GM10266 (cell line): ENCODE measurements at regions not wholly inside any gene's neighbourhood (a gene's known extent, or its start where the extent isn't known, plus 50 kb on each side); places are given as distances from the start of the nearest gene placed in this dataset.

ENCODE experiments used
- DNase-seq: peaks from one replicate; pipeline ENCODE4 v3.0.0; 2012; ENCODE audit errors: extremely low spot score
- TF ChIP-seq, protein P1 (sequence below): IDR thresholded peaks from 2 replicates; pipeline ENCODE4 v1.5.1; 2012; ENCODE audit warnings: mild to moderate bottlenecking, low read depth; ENCODE audit not compliant: control insufficient read depth, insufficient read depth; ENCODE audit errors: missing control alignments

DNA sequence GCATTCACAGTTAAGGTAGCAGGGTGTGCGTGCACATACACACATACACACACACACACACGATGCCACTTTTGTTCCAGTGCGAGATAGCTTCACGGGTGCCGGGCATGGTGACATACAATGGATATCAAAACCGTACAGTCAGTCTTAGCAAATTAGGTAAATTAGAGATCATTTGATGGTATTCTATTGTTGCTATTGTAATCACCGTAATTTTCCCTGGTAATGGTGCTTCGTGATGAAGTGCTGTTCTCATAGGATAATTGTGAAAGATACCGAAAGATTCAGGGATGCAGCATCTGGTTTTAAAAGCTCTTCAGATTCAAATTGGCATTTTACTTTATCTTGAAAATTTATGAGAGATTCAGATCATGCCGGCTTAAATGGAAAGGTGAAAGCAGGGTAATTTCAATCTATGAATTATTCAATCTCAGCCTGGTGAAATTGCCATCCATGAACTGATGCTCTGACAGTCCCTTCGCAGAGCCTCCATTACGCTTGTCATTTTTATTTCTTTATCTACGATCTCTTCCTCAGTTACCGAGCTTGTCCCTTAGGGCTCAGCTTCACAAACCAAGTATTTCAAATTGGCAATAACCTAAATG, 71.3 kb upstream of the SOX4 start:
- TF ChIP-seq, protein P1, sequence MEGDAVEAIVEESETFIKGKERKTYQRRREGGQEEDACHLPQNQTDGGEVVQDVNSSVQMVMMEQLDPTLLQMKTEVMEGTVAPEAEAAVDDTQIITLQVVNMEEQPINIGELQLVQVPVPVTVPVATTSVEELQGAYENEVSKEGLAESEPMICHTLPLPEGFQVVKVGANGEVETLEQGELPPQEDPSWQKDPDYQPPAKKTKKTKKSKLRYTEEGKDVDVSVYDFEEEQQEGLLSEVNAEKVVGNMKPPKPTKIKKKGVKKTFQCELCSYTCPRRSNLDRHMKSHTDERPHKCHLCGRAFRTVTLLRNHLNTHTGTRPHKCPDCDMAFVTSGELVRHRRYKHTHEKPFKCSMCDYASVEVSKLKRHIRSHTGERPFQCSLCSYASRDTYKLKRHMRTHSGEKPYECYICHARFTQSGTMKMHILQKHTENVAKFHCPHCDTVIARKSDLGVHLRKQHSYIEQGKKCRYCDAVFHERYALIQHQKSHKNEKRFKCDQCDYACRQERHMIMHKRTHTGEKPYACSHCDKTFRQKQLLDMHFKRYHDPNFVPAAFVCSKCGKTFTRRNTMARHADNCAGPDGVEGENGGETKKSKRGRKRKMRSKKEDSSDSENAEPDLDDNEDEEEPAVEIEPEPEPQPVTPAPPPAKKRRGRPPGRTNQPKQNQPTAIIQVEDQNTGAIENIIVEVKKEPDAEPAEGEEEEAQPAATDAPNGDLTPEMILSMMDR, result no peak
- no peak for DNase-seq

DNA sequence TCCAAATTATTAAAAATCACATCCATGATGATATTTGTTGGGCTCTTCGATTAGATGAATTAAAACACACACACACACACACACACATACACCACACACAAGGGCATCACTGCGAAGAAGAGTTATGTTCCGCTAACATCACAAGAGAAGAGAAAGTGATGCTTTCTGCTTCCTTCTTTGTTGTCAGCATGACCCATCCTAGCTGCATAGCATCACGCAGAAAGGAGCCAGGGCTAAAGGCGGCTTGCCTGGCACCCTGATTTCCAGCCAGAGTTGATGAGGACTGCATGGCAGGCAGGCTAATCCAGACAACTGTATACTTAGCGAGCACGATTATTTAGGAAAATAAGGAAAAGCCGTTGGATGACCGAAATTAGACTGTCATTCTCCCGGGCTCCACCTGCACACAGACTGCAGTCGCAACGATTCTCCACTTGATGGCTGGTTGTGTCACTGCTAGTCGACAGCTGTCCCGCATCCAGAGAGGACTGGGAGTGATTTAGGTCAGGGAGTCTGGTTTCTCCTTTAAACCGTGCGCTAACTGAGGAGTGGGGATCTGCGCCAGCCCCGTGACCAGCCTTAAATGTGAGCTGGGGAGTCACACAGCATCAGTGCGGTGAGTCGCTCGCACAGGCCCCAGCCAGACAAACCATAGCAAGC, 70.6 kb upstream of the SOX4 start:
- DNase-seq, result no peak
- TF ChIP-seq, protein P1, result no peak

DNA sequence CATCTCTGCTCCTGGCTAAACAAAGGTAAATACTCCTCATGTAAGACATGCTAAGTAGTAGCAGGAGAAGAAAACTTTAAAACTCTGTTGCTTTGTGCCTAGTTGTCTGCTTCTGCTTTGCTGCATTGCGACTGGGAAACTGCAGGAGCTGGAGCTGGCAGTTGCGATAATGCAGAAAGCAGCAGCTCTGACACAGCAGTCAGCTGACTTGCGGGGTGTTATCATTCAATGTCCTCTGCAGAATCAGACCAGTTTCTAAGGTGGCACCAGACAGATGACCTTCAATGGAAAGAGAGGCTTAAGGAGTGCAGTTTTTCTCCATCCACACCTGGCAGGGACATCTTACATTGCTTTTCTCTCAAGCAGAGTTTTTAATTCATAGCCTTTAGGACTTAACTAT, 69.9 kb upstream of the SOX4 start:
- DNase-seq, result no peak
- TF ChIP-seq, protein P1, result no peak

- TF ChIP-seq, protein P1, result no peak
These were observed 69.3 kb upstream of the SOX4 start for GRCh38 chr6:21524201-21524600.

DNA sequence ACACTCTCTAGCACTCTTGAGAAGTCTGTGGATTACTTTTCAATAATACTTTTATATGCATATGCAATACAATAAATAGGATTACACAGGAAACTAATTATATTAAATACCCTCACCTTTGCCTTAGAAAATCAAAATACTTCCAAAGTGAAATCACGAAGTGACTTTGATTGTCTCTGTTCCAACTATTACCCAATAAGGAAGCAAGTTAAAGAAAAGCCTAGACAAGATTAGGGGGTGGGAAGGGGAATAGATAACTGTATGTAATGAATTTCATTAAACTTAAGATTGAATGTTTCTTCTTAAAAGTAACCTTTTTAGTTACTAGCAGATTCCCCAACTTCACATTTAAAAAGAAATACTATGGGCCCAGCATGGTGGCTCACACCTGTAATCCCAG, 66.6 kb upstream of the SOX4 start:
- TF ChIP-seq, protein P1, result no peak

More at GRCh38 chr6:21524201-21524600, 69.3 kb upstream of the SOX4 start:
- no peak for DNase-seq

DNA sequence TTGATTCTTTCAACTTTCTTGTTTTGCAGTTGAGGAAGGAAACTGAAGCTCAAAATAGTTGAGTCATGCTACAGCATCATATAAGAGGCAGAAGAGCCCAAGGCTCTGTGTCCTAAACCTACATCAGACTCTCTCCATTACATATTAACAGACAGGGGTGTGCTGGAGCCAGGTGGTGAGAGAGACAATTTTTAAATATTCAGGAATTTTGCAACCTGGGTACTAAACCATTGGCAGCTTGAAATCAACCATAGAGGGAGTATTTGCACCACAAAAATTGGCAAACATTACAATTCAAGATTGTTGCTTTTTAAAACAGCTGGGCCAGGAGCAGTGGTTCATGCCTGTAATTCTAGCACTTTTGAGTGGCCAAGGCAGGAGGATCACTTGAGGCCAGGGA, 65.8 kb upstream of the SOX4 start:
- DNase-seq, result no peak
- TF ChIP-seq, protein P1, result no peak

More for the DNA sequence above, 66.6 kb upstream of the SOX4 start:
- DNase-seq, result no peak

DNA sequence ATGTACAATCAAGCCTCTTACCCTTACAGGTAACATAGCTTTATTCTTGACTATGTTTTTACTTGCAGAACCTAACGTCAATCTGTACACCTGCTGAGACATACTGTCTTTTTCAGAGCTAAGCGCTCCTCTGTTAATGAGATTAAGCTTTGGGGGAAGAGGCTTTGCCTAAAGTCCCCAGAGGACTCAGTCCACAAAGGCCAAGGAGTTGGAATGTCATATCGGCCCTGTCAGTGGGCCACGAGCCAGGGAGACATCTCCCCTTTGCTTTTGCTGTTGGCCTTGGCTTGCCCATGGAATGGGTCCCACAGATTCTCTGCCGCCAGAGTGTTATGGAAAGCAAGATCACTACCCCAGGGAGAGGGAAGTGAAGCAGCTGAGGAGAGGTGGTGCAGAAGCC, 64.1 kb upstream of the SOX4 start:
- no peak for DNase-seq
- TF ChIP-seq, protein P1, result no peak
